RWPE2 (cell line): ENCODE measurements at regions not wholly inside any gene's neighbourhood (a gene's known extent, or its start where the extent isn't known, plus 50 kb on each side); places are given as distances from the start of the nearest gene placed in this dataset.

Source experiments
- ATAC-seq: fragments of 200-7000 bp; cut with Tn5 transposase; 3 replicates; pipeline ENCODE4 v1.9.1; 2021; ENCODE audit warnings: low read depth
- DNase-seq: peaks from one replicate; pipeline ENCODE4 v3.0.0-alpha.2; 2020; ENCODE audit warnings: low spot score
- H3K27ac ChIP-seq: fragments of 450-650 bp; 2 replicates; pipeline ENCODE4 v1.5.1; 2017; ENCODE audit warnings: mild to moderate bottlenecking; ENCODE audit not compliant: poor library complexity, severe bottlenecking
- H3K27me3 ChIP-seq: fragments of 250-450 bp; sonication (Bioruptor Pico); 2 replicates; pipeline ENCODE4 v1.5.1; 2021; ENCODE audit warnings: mild to moderate bottlenecking, moderate library complexity; ENCODE audit not compliant: insufficient read depth, poor library complexity, severe bottlenecking
- H3K36me3 ChIP-seq: fragments of 250-450 bp; sonication (Bioruptor Pico); 2 replicates; pipeline ENCODE4 v1.5.1; 2020; ENCODE audit warnings: low read depth, mild to moderate bottlenecking, moderate library complexity
- H3K4me1 ChIP-seq: fragments of 250-450 bp; sonication (Bioruptor Pico); 2 replicates; pipeline ENCODE4 v1.5.1; 2021; ENCODE audit warnings: mild to moderate bottlenecking, moderate library complexity; ENCODE audit not compliant: insufficient read depth, poor library complexity, severe bottlenecking
- H3K4me3 ChIP-seq: fragments of 250-450 bp; sonication (Bioruptor Pico); 2 replicates; pipeline ENCODE4 v1.5.1; 2021; ENCODE audit warnings: mild to moderate bottlenecking, moderate library complexity; ENCODE audit not compliant: severe bottlenecking
- H3K9me3 ChIP-seq: fragments of 250-450 bp; sonication (Bioruptor Pico); 2 replicates; pipeline ENCODE4 v1.5.1; 2021; ENCODE audit warnings: mild to moderate bottlenecking, moderate library complexity; ENCODE audit not compliant: severe bottlenecking
- TF ChIP-seq, protein P1 (sequence below): fragments of 450-650 bp; IDR thresholded peaks from one replicate; pipeline ENCODE4 v1.5.1; 2017; ENCODE audit warnings: mild to moderate bottlenecking, moderate library complexity; ENCODE audit not compliant: poor library complexity, severe bottlenecking

DNA sequence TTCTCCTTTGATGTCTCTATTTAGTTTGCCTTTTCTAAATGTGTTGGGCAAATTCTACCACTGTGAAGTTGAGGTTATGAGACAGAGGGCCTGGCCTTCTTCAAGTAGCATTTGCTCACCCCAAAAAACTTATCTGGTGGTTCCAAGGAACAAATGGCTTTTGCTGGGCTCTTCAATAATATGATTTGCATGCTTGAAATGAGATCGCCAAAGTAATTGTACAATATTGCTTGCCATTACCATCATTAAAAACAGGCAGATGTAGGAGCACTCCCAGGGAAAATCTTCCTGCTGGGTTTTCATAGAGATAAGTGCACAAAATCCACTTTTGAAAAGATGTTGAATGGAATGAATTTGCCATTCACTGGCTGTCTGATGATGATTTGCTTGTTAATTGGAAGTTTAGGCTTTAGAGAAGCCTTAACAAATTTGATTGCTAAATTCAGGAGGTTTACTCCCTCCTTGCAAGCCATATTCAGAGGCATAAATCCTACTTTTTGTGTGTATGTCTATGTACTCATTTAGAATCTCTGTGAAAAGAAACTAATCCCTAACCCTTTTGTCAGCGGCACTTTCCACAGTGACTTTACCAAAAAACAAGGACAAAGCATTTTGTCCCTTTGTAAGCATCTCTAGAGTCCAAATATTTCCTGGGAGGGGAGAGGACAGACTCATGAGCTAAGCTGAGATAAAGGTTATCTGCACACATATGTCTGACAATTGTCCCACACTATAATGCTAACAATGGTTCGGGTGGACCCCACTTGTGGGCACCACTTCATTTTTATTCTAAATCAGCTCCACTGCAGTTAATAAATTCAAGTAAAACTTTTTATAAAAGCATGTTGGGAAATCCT is 240.8 kb upstream of the PIK3C3 start:
- Histone ChIP-seq H3K27me3 (no peaks in the 10 kb centered on the region), H3K4me1 (no peaks in the 10 kb centered on the region), H3K4me3 (no peak overlapping the region), H3K36me3 (no peaks in the 10 kb centered on the region), H3K27ac (no peak overlapping the region), H3K9me3 (no peaks in the 10 kb centered on the region)
- TF ChIP-seq, protein P1, sequence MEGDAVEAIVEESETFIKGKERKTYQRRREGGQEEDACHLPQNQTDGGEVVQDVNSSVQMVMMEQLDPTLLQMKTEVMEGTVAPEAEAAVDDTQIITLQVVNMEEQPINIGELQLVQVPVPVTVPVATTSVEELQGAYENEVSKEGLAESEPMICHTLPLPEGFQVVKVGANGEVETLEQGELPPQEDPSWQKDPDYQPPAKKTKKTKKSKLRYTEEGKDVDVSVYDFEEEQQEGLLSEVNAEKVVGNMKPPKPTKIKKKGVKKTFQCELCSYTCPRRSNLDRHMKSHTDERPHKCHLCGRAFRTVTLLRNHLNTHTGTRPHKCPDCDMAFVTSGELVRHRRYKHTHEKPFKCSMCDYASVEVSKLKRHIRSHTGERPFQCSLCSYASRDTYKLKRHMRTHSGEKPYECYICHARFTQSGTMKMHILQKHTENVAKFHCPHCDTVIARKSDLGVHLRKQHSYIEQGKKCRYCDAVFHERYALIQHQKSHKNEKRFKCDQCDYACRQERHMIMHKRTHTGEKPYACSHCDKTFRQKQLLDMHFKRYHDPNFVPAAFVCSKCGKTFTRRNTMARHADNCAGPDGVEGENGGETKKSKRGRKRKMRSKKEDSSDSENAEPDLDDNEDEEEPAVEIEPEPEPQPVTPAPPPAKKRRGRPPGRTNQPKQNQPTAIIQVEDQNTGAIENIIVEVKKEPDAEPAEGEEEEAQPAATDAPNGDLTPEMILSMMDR: no peak
- no peak for DNase-seq
- ATAC-seq: no peak

GRCh38 chr18:41706301-41706700 is 248.7 kb upstream of the PIK3C3 start:
- TF ChIP-seq, protein P1: no peak
- H3K4me3 ChIP-seq: no peak overlapping the region
- H3K27ac ChIP-seq: no peak overlapping the region
- no peaks in the 10 kb centered on the region for H3K4me1 ChIP-seq
- no peak for DNase-seq
- H3K36me3 ChIP-seq: no peaks in the 10 kb centered on the region
- no peak for ATAC-seq
- no peaks in the 10 kb centered on the region for H3K9me3 ChIP-seq
- no peaks in the 10 kb centered on the region for H3K27me3 ChIP-seq

DNA sequence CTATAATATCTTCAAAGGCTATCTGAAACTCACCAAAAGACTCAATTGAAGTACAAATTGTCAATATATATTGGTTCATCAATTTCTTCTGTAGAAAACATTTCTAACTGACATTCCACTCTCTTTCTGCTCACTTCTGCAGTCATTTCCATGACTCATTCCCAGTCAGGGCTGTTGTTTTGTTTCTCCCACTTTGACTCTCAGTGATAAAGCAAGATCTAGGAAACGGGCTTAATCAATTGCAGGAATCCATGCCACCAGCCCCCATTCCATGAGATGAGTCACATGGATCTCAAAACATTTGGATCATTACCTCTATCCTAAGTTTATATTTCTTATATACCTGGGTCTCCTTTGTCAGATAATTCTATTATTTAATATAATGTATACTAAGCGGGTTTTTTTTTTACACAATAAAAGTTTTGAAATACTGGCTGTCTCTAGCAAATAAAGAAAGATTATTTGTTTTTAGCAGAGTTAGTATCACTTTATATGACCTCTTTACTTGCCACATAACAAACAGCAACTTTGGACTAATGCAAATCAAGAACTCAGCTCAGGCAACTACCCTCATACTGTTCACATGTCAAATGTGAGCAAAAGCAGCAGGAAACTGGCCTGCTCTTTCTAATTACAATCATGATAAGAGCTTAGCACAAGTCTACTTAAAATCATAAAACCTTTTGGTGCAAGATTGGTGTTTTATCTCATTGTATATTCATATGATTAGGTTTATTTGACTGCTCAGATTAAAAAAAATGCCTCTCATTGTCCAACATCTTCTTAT is 251.1 kb upstream of the PIK3C3 start:
- TF ChIP-seq, protein P1: no peak
- H3K27ac ChIP-seq: no peak overlapping the region
- H3K9me3 ChIP-seq: no peaks in the 10 kb centered on the region
- no peak for DNase-seq
- no peak overlapping the region for H3K4me3 ChIP-seq
- H3K36me3 ChIP-seq: no peaks in the 10 kb centered on the region
- no peaks in the 10 kb centered on the region for H3K4me1 ChIP-seq
- no peaks in the 10 kb centered on the region for H3K27me3 ChIP-seq
- ATAC-seq: no peak

DNA sequence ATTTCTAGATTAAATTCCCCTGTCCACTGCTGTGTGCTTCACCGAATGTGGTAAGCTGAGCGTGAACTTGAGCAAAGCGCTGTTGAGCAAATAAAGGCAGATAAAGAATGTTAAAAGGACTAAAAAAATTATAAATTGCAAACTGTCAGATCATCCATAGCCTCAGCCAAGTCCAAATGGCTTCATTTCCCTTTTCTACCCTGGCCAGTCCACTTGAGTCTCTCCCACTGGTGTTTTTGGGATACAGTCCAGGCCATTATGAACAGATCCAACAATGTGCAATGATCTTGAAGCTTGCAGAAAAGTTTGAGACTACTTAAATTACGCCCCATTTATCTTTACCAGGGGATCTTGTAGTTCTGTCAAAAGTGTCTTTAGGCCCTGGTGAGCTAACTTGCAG is 254.6 kb upstream of the PIK3C3 start:
- Histone ChIP-seq H3K9me3 (no peaks in the 10 kb centered on the region), H3K4me3 (no peak overlapping the region), H3K36me3 (no peaks in the 10 kb centered on the region), H3K27ac (no peak overlapping the region), H3K27me3 (no peaks in the 10 kb centered on the region), H3K4me1 (peaks cover 4% of the 10 kb centered on the region)
- DNase-seq (no peak), ATAC-seq (no peak)
- TF ChIP-seq, protein P1: no peak

- DNase-seq (no peak), ATAC-seq (no peak)
- Histone ChIP-seq H3K27me3 (no peaks in the 10 kb centered on the region), H3K9me3 (no peaks in the 10 kb centered on the region), H3K27ac (no peak overlapping the region), H3K4me3 (no peak overlapping the region), H3K4me1 (peaks cover 4% of the 10 kb centered on the region), H3K36me3 (no peaks in the 10 kb centered on the region)
- TF ChIP-seq, protein P1: no peak
These were observed 259.6 kb upstream of the PIK3C3 start for GRCh38 chr18:41695441-41695840.
